Activated CD4-positive, alpha-beta T cell treated with anti-CD3 and anti-CD28 coated beads, Interleukin-2, Interleukin-6, amounts not matched to agents 100 ng/mL and 50 ng/mL, durations not matched to agents 16 hours and 8 hours (primary cell): ENCODE measurements at regions not wholly inside any gene's neighbourhood (a gene's known extent, or its start where the extent isn't known, plus 50 kb on each side); places are given as distances from the start of the nearest gene placed in this dataset.
"Not testable (repeated sequence)": the region's sequence is repeated elsewhere in the genome, so short reads cannot be mapped to it uniquely, and the experiment has no call there.

ENCODE experiments used
- DNase-seq: peaks from one replicate; pipeline ENCODE4 v3.0.0-alpha.2; 2020

DNA sequence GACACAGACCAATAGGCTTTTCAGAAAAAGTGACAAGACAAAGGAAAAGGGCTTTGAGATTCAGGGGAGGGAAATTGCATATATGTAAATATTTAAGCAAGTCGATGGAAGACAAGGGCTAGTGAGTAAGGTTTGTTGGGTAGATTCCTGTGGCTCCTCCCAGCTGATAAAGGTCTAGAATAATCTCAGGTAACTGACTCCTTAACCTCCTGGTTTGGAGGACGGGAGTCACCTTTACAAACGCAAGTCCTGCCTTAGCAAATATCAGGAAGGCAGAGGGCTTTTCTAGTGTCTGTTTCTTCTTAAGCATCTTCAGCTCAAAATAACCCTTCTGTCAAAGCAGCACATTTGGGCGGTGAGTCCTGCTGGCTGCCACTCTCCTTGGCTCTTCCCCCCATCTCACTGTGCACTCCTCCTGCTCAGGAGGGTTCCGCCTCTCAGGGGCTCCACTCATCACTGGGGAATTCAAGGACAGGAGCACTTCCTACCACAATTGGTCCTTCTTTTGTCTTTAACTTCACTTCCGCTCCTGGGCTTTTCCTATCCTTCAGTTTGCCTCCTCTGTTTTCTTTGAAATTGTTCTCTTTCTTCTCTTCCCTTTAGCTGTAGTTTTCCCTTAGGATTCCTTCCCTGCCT lies 496.3 kb upstream of the KLF6 start:
- no peak for DNase-seq

DNA sequence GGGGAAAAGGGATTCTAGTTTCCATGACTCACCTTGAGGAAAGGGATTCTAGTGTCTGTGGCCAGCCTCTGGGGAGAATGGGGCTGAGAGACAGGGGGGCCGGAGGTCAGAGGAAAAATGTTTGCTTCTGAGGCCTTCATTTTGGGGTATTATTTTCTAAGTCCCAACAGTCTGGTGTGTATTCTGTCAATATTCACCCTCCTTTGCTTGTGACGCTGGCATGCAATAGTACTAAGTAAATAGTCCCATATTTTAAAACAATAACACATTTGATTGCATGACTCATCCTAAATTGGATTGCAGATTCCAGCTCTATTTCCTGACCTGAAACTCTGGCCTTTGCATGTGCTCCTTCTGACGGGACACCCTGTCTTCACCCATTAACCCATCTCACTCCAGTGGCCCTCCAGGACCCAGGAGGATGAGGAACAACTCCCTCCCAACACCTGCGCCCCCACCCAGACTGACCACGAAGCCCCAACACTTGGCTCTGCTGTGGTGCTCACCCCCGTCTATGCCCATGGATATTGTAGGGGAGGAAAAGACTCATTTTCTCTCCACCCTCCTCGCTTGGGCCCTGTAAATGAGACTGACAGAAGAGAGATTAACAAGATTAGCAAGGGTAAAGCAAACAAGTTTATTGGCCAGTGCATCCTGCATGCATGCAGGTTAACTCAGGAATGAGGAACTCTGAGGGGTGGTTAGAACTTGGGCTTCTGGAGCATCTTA lies 495.6 kb upstream of the KLF6 start:
- DNase-seq = no peak

DNA sequence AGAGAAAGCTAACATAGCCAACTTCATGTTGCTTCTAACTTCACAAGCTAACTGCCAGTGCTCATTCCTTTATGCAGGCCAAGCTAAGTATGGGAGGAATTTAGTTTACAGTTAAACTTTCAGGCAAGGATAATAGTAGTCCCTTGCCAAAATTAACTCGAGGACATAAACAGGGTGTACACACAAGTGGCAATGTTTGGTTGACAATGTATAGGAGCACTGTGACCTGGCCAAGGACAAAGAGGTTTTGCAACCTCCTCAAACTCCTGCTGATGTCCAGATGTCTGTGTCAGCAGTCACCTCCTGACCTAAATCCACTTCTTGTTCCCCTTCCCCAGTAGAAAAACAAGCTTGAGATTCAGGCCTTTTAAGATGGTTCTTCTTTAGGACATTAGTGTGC lies 494.6 kb upstream of the KLF6 start:
- no peak for DNase-seq

DNA sequence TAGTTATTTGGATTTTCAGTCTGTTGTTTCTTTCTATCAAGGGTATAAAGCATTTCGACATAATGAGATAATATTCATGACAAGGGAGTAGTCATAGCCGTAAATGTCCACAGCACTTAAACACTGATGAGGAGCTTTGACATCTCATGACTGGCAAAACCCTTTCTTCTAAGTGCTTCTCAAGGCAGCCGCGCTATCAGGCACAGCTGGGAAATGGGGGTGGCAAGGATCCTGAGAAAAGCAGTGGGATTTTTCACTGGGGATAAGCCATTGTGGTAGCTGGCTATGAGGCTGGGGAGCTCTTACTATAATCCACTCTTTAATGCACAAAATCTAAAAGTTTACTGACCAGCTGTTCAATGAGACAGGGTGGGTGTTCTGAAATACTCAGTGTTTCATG lies 493.2 kb upstream of the KLF6 start:
- no peak for DNase-seq

DNA sequence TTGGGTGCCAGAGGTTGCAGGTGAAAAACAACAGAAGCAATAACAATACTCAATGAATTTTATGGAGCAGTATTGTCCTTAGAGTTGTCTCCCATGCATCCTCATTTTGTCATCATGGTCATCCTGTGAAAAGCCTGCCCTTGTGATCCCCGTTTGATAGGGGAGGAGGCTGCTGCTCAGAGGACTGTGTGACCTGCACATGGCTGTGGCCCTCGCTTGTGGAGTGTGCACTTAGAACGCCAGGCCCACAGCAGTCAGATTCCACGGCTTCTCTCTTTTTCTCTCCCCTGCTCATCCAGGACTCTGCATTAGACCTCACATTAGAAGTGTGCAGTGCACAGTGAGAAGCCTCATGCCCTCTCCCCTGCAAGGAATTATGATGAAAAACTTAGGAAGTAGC lies 491.1 kb upstream of the KLF6 start:
- DNase-seq = no peak

DNA sequence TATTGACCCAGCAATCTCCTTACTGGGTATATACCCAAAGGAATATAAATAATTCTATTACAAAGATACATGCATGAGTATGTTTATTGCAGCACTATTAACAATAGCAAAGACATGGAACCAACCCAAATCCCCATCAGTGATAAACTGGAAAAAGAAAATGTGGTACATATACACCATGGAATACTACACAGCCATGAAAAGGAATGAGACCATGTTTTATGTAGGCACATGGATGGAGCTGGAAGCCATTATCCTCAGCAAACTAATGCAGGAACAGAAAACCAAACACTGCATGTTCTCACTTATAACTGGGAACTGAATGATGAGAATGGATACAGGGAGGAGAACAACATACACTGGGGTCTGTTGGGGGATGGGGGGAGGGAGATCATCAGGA lies 489.7 kb upstream of the KLF6 start:
- DNase-seq = not testable (repeated sequence)

DNA sequence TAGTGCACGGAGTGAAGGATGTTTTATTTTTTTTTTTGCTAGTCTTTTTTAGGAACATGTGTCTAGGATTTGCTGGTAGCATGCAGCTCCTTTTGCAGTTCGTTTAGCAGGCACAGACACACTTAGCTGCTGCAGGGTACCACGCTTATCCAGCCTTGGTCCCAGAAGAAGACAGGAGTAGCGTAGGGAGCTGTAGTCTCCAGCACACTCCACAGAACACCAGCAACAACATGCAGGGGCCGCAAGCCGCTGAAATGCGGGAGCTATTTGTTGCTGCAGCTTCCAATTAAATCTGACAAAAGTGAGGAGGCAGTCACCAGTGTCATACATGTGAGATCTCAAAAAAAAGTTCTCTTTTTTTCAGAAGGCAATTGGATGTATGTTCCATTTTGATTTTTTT lies 486.2 kb upstream of the KLF6 start:
- DNase-seq = no peak

DNA sequence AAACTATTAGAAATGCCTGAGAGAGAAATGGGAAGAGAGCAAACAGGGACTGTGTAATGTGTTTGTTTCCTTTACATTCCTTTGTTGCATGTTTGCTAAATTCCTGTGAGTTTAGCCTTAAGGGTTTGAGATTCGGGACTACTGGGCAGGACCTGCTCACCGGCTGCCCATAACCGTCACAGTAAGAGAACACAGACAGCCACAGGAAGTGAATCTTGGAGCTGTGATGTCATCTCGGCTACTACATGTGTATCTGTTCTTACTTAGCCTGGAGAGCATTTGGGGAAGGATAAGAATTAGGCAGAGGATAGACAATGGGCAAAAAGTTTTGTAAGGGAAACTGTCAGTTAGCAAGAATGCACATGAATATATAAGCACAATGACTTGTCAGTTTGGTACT lies 485.1 kb upstream of the KLF6 start:
- DNase-seq = no peak

DNA sequence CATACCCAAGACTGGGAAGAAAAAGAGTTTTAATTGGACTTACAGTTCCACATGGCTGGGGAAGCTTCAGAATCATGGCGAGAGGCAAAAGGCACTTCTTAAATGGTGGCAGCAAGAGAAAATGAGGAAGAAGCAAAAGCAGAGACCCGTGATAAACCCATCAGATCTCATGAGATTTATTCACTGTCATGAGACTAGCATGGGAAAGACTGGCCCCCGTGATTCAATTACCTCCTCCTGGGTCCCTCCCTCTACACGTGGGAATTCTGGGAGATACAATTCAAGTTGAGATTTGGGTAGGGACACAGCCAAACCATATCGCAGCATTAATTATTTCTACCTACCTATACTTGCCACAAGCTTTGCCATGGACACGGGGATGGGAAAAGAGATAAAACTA lies 483.5 kb upstream of the KLF6 start:
- not testable (repeated sequence) for DNase-seq

DNA sequence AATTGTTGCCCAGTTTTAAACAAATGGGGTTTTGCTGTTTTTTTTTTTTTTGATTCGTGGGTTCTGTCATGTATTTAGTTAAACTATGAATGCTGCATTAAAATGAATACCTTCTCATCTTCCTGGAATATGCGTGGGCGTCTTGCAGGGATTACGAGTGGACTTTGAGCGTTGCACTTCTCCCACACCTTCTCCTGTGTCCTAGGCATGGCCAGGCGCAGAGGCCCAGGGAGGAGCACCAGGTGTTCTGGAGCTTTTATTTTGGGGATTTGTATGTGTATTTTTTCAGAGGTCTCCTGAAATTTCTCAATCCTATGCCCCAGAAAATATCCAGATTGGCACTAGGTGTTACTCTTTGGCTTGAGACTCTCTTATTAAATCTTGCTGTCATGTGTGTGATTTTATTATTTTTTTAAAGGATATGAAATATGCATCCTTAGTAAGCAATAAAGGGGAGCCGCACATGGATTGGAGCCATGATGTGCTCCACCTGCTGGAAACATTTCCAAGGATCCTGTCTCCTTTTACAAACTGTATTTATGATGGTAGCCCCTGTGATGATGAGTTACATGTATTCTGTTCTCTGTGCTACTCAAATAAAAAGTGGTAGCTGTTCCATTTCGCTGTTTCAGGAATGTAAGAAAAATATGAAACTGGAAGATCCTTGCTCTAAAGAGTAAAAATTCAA lies 482.2 kb upstream of the KLF6 start:
- no peak for DNase-seq

DNA sequence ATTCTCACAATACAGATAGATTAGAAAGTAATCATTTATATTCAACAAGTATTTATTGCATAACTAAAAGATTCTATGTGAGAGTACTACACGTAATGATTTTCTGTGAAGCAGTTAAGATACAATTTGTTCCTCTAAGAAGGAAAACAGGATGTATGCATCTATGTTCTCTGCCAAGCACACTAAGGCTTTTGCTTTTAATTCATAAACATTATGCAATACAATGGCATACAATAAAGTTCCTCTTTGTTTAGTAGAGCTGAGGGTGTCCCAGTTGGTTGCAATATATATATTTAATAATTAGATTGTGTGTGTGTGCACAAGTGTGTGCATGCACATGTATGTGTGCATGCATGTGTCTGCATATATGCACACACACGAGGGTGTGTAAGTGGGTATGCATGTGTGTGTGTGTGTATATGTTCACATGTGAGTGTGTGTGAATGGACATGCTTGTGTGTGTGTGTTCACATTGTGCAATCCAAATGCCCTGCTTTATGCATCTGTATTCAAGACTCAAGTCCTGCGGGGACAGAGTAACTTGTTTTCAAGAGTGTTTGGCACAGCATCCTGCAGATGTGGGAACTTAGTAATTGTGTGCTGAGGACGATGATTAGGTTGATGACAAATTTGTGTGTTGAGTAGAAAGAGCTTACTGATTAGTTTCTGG lies 481.5 kb upstream of the KLF6 start:
- no peak for DNase-seq

DNA sequence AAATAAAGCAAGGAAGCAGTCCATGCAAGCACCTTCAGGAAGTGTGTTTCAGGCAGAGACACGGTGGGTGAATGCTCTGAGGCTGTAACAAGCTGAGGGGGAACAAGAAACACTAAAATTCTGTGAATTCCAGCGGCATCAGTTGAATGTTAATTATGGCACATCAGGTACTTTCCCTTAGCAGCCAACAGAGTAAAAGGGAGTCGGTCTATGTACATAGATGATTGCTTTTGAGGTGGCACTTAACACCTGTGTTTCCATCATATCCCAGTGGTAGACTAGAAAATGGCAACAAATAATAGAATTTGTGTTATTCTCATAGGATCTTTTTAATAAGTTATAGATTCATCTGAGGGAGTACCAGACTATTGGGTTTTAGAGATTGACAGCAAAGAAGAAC lies 481.0 kb upstream of the KLF6 start:
- no peak for DNase-seq

DNA sequence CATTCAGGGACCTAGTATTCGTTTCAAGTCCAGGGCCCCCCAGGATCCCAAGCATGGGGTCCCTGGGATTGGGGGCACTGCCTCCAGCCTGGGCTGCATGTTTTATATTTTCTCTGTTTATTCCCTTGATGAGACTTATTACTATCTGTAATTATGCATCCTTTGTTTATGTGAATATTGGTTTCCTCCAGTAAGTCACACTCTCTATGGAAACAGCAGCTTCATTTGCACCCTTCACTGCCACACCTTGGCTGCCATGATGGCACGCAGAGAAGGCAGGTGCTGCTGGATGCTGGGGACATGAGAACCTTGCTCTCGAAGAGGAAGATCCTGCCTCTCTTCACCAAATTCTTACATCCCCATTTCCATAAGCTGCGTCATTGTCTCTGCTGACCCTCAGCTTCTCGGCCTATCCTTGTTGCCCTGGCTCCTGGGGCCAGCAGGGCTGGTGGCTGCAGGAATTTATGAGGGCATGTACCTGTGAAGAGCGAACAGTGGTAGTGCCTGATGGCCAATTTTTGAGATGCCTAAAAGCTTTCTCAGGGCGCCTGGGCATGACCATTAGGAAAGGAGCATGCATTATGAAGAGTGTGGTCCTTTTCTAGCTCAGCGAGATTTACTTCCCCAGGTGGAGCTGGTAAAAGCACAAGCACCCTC lies 479.3 kb upstream of the KLF6 start:
- no peak for DNase-seq

DNA sequence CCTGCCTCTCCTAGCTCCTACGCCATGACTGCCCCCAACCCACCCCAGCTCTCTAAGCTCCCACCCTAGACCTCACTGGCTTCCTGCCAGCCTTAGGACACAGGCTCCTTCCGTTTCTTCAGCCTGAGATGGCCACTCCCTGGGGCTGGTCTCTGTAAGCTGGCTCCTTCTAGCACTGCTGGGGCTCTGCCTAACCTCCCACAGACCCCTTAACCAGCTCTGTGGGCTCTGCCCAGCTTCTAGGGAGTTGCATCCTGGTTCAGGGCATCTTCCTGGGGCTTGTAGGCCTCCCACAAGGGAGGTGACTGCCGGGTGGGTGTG lies 478.6 kb upstream of the KLF6 start:
- DNase-seq = no peak

DNA sequence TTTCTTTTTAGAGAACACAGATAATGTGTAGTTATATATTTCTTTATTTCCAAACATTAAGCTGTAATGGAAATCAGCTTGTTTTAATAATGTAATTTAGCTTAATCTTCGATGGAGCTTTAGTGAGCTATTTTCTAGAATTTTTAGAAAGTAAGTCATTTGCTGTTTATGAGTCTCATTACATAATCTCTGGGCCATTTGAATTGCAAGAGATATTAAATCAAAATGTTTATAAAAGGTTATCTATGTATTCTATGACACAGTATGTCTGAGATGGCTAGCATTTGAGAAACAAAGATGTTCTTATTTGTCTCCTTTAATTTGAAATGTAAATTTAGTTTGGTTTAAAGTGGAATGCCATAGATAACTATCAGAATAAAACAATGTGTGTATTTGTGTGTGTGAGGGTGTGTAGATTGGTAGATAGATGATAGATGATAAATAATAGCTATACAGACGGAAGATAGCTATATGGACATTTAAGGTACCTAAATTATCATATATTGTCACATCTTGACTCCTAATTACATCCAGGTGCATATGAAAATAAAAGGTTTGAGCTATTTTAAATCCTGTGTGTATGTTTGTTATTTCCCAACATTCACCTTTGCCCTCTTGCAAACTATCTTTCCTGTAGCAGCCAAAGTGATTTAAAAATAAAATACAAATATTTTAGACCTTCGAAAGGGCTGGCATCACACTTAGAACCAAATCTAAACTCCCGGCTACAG lies 478.0 kb upstream of the KLF6 start:
- no peak for DNase-seq

DNA sequence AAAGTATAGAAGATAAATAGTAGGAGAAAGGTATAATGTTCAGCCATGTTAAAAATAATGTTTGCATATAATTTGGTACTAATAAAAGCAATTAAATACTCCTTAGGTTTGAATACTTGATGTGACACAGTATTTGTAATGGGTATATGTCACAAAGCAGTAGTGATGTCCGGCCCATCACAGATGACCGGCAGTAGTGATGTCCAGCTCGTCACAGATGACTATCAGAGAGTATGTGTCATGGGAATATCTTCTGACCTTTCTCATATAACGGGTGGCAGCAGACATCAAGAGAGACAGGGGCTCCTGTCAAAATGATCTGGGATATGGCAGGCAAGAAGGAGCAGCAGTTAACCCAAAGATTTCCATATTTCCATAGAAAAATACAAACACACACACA lies 477.4 kb upstream of the KLF6 start:
- no peak for DNase-seq

DNA sequence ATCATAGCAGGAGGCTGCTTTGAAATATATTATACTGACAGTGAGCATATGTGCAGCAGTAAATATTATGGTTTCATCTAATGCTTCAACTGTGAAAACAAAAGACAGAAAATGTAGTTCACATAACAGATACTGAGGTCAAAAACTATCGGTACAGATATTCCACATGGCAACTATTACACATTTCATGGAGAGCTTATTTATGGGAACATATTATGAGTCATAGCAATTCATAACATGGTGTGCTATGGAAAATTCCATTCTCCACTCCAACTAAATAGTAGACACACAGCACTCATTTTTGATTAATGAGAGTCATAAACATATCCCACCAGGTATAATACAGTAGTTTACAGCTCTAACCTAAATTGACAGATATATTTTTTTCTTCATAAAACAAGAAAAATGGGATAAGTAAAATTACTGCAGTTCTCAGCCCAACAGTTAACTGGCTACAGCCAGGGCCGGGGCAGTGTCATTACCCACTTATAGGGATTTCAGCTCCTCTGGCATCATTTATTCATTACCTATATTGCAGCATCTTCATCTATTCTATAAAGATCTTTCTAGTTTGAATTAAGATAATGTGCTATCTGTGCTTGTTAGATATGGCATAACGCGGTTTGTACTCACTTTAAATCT lies 475.6 kb upstream of the KLF6 start:
- DNase-seq = no peak

DNA sequence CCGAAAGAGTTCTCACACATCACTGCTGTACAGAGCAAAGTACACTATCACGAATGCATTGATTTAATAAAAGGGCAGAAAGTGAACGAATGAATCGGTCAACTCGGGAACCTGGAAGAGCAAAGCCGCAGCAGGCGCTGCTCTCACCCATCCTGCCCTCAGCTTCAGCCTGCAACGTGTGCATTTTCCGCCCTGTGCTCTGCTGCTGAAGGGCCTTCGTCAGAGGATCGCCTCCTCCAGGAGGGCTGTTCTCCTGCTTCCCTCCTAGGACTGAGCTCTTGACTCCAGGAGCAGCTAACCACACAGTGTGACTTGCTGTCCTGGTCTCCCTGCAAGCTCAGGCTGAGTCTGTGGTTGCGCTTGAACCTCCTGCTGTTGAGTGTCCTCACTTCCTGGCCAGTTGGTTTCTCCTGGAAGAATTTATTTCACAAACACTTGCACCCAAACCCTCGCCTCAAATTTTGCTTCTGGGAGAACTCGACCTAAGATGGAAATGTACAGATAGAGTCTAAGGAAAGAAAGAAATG lies 473.0 kb upstream of the KLF6 start:
- no peak for DNase-seq

DNA sequence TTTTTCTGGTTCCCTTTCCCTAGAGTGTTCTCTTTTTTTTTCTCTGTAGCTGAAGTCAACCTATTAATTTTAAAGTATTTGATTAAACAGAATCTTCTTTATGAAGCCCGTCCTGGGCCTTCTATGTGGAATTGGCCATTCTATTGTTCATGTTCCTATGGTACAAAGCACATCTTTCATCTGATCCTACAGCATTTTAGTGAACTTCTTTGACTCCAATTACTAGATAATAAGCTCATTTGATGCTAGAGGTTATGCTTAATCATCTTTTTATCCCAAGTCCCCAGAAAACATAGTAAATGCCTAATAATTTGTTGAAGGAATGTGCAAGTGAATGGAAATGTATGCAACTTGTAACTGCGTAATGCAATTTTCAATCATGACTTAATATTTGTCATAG lies 472.0 kb upstream of the KLF6 start:
- no peak for DNase-seq

DNA sequence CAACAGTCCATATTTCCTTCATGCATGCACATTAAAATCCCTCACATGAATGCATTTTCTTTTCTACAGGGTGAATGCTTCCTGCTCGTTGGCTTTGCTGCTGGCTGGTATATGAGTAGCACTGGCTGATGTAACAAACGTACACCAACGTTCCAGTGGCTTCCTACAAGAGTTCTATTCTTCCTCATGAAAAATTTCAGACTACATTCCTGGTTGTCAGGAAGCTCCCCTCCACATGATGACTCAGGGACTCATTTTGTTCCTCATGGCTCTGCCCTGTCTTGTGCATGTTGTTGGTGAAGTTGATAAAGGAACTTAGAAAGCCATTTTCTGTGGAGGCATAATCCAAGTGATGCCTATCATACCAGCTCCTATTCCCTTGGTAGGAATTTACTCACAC lies 470.7 kb upstream of the KLF6 start:
- no peak for DNase-seq

DNA sequence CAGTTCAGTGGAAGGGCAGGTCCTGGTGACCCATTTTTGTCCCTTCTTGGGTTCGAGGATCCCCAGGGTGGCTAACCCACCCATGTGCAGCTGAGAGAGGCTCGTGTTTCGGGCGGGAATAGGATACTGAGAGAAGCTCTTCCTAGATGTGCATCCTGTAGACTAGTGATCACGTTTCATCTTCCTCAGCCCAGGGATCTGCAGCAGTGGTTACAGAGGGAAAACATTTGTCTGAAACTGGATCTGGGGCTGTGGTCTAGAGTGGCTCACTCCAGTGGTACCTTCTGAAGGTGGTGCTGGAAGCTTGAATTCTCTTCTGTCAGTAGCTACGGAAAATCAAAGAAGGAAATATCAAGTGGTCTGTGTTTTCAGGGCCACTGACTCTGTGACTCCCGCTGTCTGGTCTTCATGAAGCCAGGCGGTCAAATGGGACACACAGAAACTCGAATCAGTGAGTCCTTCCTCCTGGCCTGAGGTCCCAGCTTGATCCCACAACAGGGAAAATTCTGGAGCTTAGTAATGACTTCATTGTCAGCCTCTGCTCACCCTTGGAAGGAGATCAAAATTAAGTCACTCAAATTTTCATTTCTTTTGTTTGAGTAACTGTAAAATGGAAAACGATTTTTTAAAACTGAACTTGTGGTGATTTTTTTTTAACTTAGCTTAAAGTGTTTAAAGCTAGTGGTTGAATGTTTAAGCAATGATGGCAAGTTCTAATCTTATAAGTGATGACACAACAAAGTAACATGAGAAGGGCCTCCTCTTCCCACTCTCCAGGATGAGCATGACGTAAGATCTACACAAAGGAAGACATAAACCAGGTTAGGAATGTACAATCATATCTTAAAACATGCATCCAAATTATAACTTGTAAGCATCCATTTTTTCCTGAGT lies 469.3 kb upstream of the KLF6 start:
- no peak for DNase-seq
